ENCODE measurements at regions not wholly inside any gene's neighbourhood (a gene's known extent, or its start where the extent isn't known, plus 50 kb on each side); places are given as distances from the start of the nearest gene placed in this dataset.
A peak's percentile ranks its signal among the peaks of the same experiment; 100 is the strongest.
"Not testable (repeated sequence)": the region's sequence is repeated elsewhere in the genome, so short reads cannot be mapped to it uniquely, and the experiment has no call there.

DNA sequence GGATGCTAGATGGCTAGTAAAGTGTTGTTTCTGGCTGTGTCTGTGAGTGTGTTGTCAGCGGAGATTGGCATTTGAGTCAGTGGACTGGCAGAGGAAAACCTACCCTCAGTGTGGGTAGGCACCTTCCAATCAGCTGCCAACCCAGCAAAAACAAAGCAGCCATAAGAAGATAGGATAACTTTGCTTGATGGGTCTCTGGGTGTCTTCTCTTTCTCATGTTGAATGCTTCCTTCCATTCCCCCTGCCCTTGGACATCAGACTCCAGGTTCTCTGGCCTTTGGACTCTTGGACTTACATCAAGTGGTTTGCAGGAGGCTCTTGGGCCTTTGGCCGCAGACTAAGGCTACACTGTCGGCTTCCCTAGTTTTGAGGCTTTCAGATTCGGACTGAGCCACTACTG is 429.0 kb upstream of the ZNF804A start:
- DNase-seq (ENCODE audit: insufficient read length) (no peak), FAIRE-seq (no peak)
- TF ChIP-seq POLR2A (IDR thresholded peaks at IDR 0.05; ENCODE audit: low read depth, low read length) = no peak
- no peak for TF ChIP-seq TAF1 (IDR thresholded peaks at IDR 0.05; ENCODE audit: borderline replicate concordance, low read depth, low read length)
- TF ChIP-seq POLR2AphosphoS5 (IDR thresholded peaks at IDR 0.05; ENCODE audit: low read depth, low read length) = no peak

GRCh38 chr2:184174493-184175104 is 423.7 kb upstream of the ZNF804A start:
- FAIRE-seq = no peak
- TF ChIP-seq POLR2AphosphoS5 (IDR thresholded peaks at IDR 0.05; ENCODE audit: low read depth, low read length) = no peak
- TF ChIP-seq POLR2A (IDR thresholded peaks at IDR 0.05; ENCODE audit: low read depth, low read length) = no peak
- no peak for TF ChIP-seq TAF1 (IDR thresholded peaks at IDR 0.05; ENCODE audit: borderline replicate concordance, low read depth, low read length)
- DNase-seq (ENCODE audit: insufficient read length) = no peak

DNA sequence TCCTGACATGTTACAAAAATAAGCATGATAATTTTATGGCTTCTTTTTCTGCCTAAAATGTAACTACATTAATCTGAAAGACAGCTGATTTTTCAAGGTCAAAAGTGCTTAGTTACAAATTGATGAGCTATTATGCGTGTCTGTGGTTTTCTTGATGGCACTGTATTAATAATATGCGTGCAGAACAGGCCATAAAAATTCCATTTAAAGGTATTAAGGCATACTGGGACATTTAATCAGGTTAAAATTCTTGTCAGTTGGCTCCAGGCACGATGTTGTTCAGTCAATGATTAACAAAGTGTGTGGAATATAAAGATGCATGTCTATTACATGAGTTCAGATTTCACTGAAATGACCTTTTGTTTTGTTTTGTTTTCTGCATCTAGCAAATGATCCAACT is 420.1 kb upstream of the ZNF804A start:
- TF ChIP-seq TAF1 (IDR thresholded peaks at IDR 0.05; ENCODE audit: borderline replicate concordance, low read depth, low read length) (no peak), POLR2AphosphoS5 (IDR thresholded peaks at IDR 0.05; ENCODE audit: low read depth, low read length) (no peak), POLR2A (IDR thresholded peaks at IDR 0.05; ENCODE audit: low read depth, low read length) (no peak)
- DNase-seq (ENCODE audit: insufficient read length) = no peak
- FAIRE-seq = peak; percentile 63

DNA sequence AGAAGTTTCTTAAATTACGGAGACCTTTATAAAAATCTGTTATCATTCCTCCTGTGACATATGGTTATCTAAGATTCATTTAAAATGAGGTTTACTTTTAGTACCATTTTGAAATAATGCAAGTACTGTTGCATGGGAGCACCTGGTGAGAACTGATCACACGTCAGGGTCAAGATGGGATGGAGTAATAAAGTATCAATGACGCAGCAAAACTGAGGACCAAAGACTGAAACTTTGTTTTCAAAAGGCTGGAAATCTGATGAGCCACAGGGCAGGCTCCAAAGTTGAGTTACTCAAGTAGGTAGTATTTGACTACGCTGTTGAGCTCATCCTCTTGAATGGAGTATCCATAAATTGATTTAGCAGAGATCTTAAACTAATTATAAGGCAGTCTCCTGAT is 411.9 kb upstream of the ZNF804A start:
- FAIRE-seq = no peak
- no peak for TF ChIP-seq POLR2AphosphoS5 (IDR thresholded peaks at IDR 0.05; ENCODE audit: low read depth, low read length)
- DNase-seq (ENCODE audit: insufficient read length) = no peak

- no peak for FAIRE-seq
Observed at GRCh38 chr2:184187421-184187971, 410.8 kb upstream of the ZNF804A start.

DNA sequence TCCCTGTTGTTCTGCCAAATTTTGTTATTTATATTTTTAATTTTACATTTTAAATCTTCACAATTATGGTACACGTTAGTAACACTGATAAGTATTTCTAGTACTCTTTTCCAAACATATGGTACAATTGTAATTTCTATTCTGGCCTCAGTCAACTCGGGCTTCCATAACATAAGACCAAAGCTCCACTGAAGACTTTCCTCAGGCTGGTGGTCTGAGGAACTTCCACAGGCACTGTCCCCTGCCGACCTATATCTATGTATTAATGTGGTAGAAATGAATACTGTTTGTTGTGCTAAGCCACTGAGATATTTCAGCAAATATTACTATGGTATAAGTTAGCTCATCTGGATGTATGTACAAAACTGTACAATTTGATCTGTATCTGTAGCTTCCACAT is 407.6 kb upstream of the ZNF804A start:
- no peak for FAIRE-seq
- DNase-seq (ENCODE audit: insufficient read length) = no peak
- no peak for TF ChIP-seq POLR2A (IDR thresholded peaks at IDR 0.05; ENCODE audit: low read depth, low read length)
- TF ChIP-seq POLR2AphosphoS5 (IDR thresholded peaks at IDR 0.05; ENCODE audit: low read depth, low read length) = no peak
- TF ChIP-seq TAF1 (IDR thresholded peaks at IDR 0.05; ENCODE audit: borderline replicate concordance, low read depth, low read length) = no peak

More at GRCh38 chr2:184187421-184187971, 410.8 kb upstream of the ZNF804A start:
- no peak for TF ChIP-seq POLR2AphosphoS5 (IDR thresholded peaks at IDR 0.05; ENCODE audit: low read depth, low read length)
- TF ChIP-seq POLR2A (IDR thresholded peaks at IDR 0.05; ENCODE audit: low read depth, low read length) = no peak
- TF ChIP-seq TAF1 (IDR thresholded peaks at IDR 0.05; ENCODE audit: borderline replicate concordance, low read depth, low read length) = no peak
- no peak for DNase-seq (ENCODE audit: insufficient read length)

DNA sequence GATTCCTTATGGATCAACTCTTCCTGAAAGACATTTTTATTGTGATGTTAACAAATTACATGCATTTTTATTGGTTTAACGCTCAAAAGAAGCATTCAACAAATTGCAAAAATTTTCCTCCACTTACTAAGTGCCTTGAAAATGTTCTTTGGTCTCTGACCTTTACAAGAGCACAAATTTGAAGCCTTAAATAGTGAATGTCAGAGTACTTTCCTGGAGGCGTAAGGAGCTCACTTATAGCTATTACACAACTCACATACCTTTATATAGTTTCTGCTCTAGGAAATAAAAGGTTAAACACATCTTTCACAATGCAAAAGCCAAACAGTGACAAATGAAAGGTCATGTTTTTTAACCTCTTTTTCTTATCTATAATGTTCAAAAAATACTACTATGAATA is 405.7 kb upstream of the ZNF804A start:
- DNase-seq (ENCODE audit: insufficient read length) = no peak
- no peak for TF ChIP-seq POLR2A (IDR thresholded peaks at IDR 0.05; ENCODE audit: low read depth, low read length)
- TF ChIP-seq POLR2AphosphoS5 (IDR thresholded peaks at IDR 0.05; ENCODE audit: low read depth, low read length) = no peak
- no peak for TF ChIP-seq TAF1 (IDR thresholded peaks at IDR 0.05; ENCODE audit: borderline replicate concordance, low read depth, low read length)
- no peak for FAIRE-seq

DNA sequence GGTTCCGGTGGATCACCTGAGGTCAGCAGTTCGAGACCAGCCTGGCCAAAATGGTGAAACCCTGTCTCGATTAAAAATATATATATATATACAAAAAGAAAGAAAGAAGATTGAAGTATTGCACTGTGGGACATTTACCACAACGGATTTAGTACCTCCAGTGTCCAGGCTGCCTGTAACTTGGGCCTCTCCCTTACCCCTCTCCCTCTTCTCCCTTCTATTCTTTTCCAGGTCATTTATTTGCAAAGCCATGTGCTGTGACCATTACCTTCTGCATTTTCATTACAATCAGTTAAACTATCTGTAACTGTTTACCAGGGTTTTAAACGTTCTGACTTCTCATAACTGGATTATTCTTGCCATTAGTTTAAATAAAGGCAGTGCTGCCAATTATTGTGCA is 400.9 kb upstream of the ZNF804A start:
- TF ChIP-seq POLR2A (IDR thresholded peaks at IDR 0.05; ENCODE audit: low read depth, low read length) (no peak), POLR2AphosphoS5 (IDR thresholded peaks at IDR 0.05; ENCODE audit: low read depth, low read length) (no peak), TAF1 (IDR thresholded peaks at IDR 0.05; ENCODE audit: borderline replicate concordance, low read depth, low read length) (no peak)
- DNase-seq (ENCODE audit: insufficient read length) (no peak), FAIRE-seq (no peak)

DNA sequence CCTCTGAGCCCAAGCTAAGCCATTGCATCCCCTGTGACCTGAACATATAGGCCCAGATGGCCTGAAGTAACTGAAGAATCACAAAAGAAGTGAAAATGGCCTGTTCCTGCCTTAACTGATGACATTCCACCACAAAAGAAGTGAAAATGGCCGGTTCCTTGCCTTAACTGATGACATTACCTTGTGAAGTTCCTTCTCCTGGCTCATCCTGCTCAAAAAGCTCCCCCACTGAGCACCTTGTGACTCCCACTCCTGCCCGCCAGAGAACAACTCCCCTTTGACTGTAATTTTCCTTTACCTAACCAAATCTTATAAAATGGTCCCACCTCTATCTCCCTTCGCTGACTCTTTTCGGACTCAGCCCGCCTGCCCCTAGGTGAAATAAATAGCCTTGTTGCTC is 399.5 kb upstream of the ZNF804A start:
- FAIRE-seq; DNase-seq (ENCODE audit: insufficient read length): not testable (repeated sequence)

GRCh38 chr2:184199274-184199673 is 399.1 kb upstream of the ZNF804A start:
- TF ChIP-seq TAF1 (IDR thresholded peaks at IDR 0.05; ENCODE audit: borderline replicate concordance, low read depth, low read length) (no peak), POLR2A (IDR thresholded peaks at IDR 0.05; ENCODE audit: low read depth, low read length) (no peak), POLR2AphosphoS5 (IDR thresholded peaks at IDR 0.05; ENCODE audit: low read depth, low read length) (no peak)
- FAIRE-seq = no peak

DNA sequence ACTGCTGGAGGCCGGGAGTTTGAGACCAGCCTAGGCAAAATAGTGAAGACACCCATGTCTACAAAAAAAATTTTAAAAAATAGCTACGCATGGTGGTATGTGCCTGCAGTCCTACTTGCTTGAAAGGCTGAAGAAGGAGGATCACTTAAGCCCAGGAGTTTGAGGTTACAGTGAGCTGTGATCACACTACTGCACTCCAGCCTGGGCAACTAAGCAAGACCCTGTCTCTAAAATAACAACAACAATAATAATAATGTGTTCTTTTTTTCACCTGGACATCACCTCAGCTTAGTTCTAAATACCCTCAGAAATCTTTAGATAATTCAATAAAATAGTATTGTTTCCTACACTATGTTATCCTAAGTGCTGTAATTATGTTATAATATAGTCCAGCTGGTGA is 397.1 kb upstream of the ZNF804A start:
- DNase-seq (ENCODE audit: insufficient read length) = no peak
- TF ChIP-seq POLR2AphosphoS5 (IDR thresholded peaks at IDR 0.05; ENCODE audit: low read depth, low read length) (no peak), TAF1 (IDR thresholded peaks at IDR 0.05; ENCODE audit: borderline replicate concordance, low read depth, low read length) (no peak), POLR2A (IDR thresholded peaks at IDR 0.05; ENCODE audit: low read depth, low read length) (no peak)
- no peak for FAIRE-seq

More at GRCh38 chr2:184199274-184199673, 399.1 kb upstream of the ZNF804A start:
- DNase-seq (ENCODE audit: insufficient read length) = no peak

- no peak for FAIRE-seq
- TF ChIP-seq TAF1 (IDR thresholded peaks at IDR 0.05; ENCODE audit: borderline replicate concordance, low read depth, low read length) = no peak
- no peak for TF ChIP-seq POLR2AphosphoS5 (IDR thresholded peaks at IDR 0.05; ENCODE audit: low read depth, low read length)
- no peak for TF ChIP-seq POLR2A (IDR thresholded peaks at IDR 0.05; ENCODE audit: low read depth, low read length)
- DNase-seq (ENCODE audit: insufficient read length) = no peak
Observed at GRCh38 chr2:184203661-184204060, 394.7 kb upstream of the ZNF804A start.
